Type B pancreatic cell (in vitro differentiated cells): ENCODE measurements at regions not wholly inside any gene's neighbourhood (a gene's known extent, or its start where the extent isn't known, plus 50 kb on each side); places are given as distances from the start of the nearest gene placed in this dataset.
"Not testable (repeated sequence)": the region's sequence is repeated elsewhere in the genome, so short reads cannot be mapped to it uniquely, and the experiment has no call there.

Source experiments
- DNase-seq: peaks from one replicate; pipeline ENCODE4 v3.0.0; 2021; ENCODE audit warnings: mixed read lengths; ENCODE audit not compliant: unreplicated experiment; ENCODE audit errors: extremely low spot score
- H3K27ac Mint-ChIP-seq: 2 replicates; pipeline ENCODE4 v1.8.0; 2021; ENCODE audit warnings: mild to moderate bottlenecking, mixed read lengths
- H3K27me3 Mint-ChIP-seq: 2 replicates; pipeline ENCODE4 v1.8.0; 2021; ENCODE audit warnings: mixed read lengths
- H3K36me3 Mint-ChIP-seq: 2 replicates; pipeline ENCODE4 v1.8.0; 2021; ENCODE audit warnings: mixed read lengths
- H3K4me1 Mint-ChIP-seq: one replicate; pipeline ENCODE4 v1.8.0; 2021; ENCODE audit warnings: mixed read lengths; ENCODE audit not compliant: unreplicated experiment
- H3K4me3 Mint-ChIP-seq: 2 replicates; pipeline ENCODE4 v1.8.0; 2021; ENCODE audit warnings: mild to moderate bottlenecking, mixed read lengths
- H3K9me3 Mint-ChIP-seq: 2 replicates; pipeline ENCODE4 v1.8.0; 2021; ENCODE audit warnings: mixed read lengths
- CTCF ChIP-seq: fragments of 200-600 bp; sonication (generic); conservative IDR thresholded peaks from 2 replicates; pipeline ENCODE4 v1.5.0; 2021; ENCODE audit warnings: antibody characterized with exemption, mild to moderate bottlenecking

- no peak for DNase-seq
- H3K9me3 Mint-ChIP-seq, result peaks cover 11% of the 10 kb centered on the region
- H3K27me3 Mint-ChIP-seq, result no peaks in the 10 kb centered on the region
- no peaks in the 10 kb centered on the region for H3K4me1 Mint-ChIP-seq
- no peaks in the 10 kb centered on the region for H3K36me3 Mint-ChIP-seq
- TF ChIP-seq CTCF, result no peak
- H3K27ac Mint-ChIP-seq, result no peak overlapping the region
- H3K4me3 Mint-ChIP-seq, result no peak overlapping the region
These were observed 518.7 kb downstream of the TMEM121 start for GRCh38 chr14:106044949-106045596.

- DNase-seq, result no peak
- H3K4me3 Mint-ChIP-seq, result no peak overlapping the region
- no peaks in the 10 kb centered on the region for H3K27me3 Mint-ChIP-seq
- no peak for TF ChIP-seq CTCF
- H3K4me1 Mint-ChIP-seq, result no peaks in the 10 kb centered on the region
- H3K27ac Mint-ChIP-seq, result no peak overlapping the region
- no peaks in the 10 kb centered on the region for H3K36me3 Mint-ChIP-seq
- H3K9me3 Mint-ChIP-seq, result peaks cover 14% of the 10 kb centered on the region
These were observed 525.4 kb downstream of the TMEM121 start for GRCh38 chr14:106051796-106052195.

- H3K27ac Mint-ChIP-seq, result no peak overlapping the region
- H3K9me3 Mint-ChIP-seq, result peaks cover 8% of the 10 kb centered on the region
- no peaks in the 10 kb centered on the region for H3K36me3 Mint-ChIP-seq
- H3K4me3 Mint-ChIP-seq, result no peak overlapping the region
- no peaks in the 10 kb centered on the region for H3K4me1 Mint-ChIP-seq
- H3K27me3 Mint-ChIP-seq, result no peaks in the 10 kb centered on the region
- no peak for TF ChIP-seq CTCF
- DNase-seq, result no peak
These were observed 528.9 kb downstream of the TMEM121 start for GRCh38 chr14:106055289-106055688.

- H3K4me1 Mint-ChIP-seq, result no peaks in the 10 kb centered on the region
- no peaks in the 10 kb centered on the region for H3K9me3 Mint-ChIP-seq
- no peak overlapping the region for H3K4me3 Mint-ChIP-seq
- no peak for TF ChIP-seq CTCF
- H3K27me3 Mint-ChIP-seq, result no peaks in the 10 kb centered on the region
- H3K36me3 Mint-ChIP-seq, result no peaks in the 10 kb centered on the region
- no peak overlapping the region for H3K27ac Mint-ChIP-seq
- no peak for DNase-seq
These were observed 532.0 kb downstream of the TMEM121 start for GRCh38 chr14:106058342-106058741.

- no peak for TF ChIP-seq CTCF
- Mint-ChIP-seq H3K27me3 (no peaks in the 10 kb centered on the region), H3K9me3 (peaks cover 2% of the 10 kb centered on the region), H3K36me3 (no peaks in the 10 kb centered on the region), H3K4me3 (no peak overlapping the region), H3K27ac (no peak overlapping the region), H3K4me1 (no peaks in the 10 kb centered on the region)
- no peak for DNase-seq
These were observed 534.0 kb downstream of the TMEM121 start for GRCh38 chr14:106060276-106060975.

- not testable (repeated sequence) for H3K27ac Mint-ChIP-seq, H3K36me3 Mint-ChIP-seq, H3K4me1 Mint-ChIP-seq, H3K27me3 Mint-ChIP-seq, H3K9me3 Mint-ChIP-seq, DNase-seq, H3K4me3 Mint-ChIP-seq
These were observed 535.6 kb downstream of the TMEM121 start for GRCh38 chr14:106061877-106062500.
